ENCODE measurements at regions not wholly inside any gene's neighbourhood (a gene's known extent, or its start where the extent isn't known, plus 50 kb on each side); places are given as distances from the start of the nearest gene placed in this dataset.

DNA sequence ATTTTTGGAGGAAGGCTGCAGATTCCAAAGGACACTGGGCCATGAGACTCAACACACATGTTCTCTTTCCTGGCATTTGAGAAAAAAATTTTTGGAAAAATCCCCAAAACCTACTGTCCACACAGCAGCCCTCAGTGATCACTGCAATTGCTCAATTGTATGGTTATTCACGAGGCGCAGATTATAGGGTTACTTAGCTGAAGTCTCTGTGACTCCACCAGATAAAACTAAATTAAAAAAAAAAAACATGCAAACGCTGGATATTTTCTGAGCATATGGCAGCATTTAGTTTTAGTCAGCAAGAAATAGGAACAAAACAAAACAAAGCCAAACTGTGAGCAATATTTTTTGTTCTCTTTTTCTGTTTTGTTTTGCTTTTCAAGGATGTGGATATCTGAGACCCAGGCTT lies 83.8 kb upstream of the FAM20A start:
- Histone ChIP-seq H3K27ac (ENCODE audit: low read length, poor library complexity, severe bottlenecking) (no peak overlapping the region), H2BK5ac (ENCODE audit: low read depth, low read length, poor library complexity, severe bottlenecking) (no peak overlapping the region), H3K27me3 (ENCODE audit: control insufficient read depth in 1 of 2, insufficient read depth in 1 of 2, low read length in 2 of 2) (no peaks in the 10 kb centered on the region), H2AFZ (ENCODE audit: low read depth, low read length) (no peak overlapping the region), H3K4me2 (ENCODE audit: low read length, poor library complexity, severe bottlenecking) (no peak overlapping the region), H3K23ac (ENCODE audit: low read length in 2 of 2) (no peak overlapping the region), H4K8ac (ENCODE audit: low read length) (no peak overlapping the region), H3K4ac (ENCODE audit: low read depth in 1 of 2, low read length in 2 of 2) (no peak overlapping the region), H3K9me3 (ENCODE audit: control insufficient read depth, low read length) (no peaks in the 10 kb centered on the region), H3K36me3 (ENCODE audit: control insufficient read depth in 1 of 2, insufficient read depth in 2 of 2, low read depth in 1 of 2, low read length in 2 of 2) (no peaks in the 10 kb centered on the region), H3K4me3 (ENCODE audit: insufficient read depth in 1 of 2, low read depth in 1 of 2, low read length in 2 of 2) (no peak overlapping the region), H3K14ac (ENCODE audit: low read length in 2 of 2) (no peak overlapping the region), H3K18ac (ENCODE audit: low read depth in 1 of 2, low read length in 2 of 2) (no peak overlapping the region), H2BK12ac (ENCODE audit: low read length in 2 of 2) (no peak overlapping the region), H2BK120ac (ENCODE audit: low read depth, low read length) (no peak overlapping the region), H2AK5ac (ENCODE audit: low read length, severe bottlenecking) (no peak overlapping the region), H2BK15ac (ENCODE audit: low read depth, poor library complexity, severe bottlenecking) (no peak overlapping the region), H3K9ac (ENCODE audit: low read length) (peak overlapping the region; percentile 72), H3K4me1 (ENCODE audit: control insufficient read depth, insufficient read depth, low read depth, low read length) (peaks cover 3% of the 10 kb centered on the region), H3K79me1 (replicated peaks; ENCODE audit: low read length, poor library complexity, severe bottlenecking) (no peaks in the 10 kb centered on the region), H4K91ac (ENCODE audit: low read length) (no peak overlapping the region)
- 90% methylated on average over 2 of the region's 3 CpGs for WGBS
- DNase-seq = no peak

DNA sequence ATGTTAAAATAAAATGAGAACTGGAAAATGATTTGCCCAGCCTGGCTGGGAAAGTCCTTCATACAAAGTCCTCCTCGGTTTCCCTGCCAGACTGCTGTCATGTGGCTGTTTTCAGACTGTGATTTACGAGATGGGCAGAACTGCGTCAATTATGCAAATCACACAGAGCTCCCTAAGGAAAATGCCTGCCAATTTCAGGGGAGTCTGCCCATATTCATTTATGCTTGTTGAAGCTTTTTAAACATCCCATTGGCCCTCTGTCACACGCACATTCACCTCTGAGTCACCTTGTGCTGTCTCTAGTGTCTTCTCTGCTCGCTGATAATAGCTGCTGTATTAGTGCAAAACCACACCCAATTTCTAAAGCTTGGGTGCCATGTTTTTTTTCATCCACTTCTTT lies 81.7 kb upstream of the FAM20A start:
- Histone ChIP-seq H3K27ac (ENCODE audit: low read length, poor library complexity, severe bottlenecking) (no peak overlapping the region), H3K4me2 (ENCODE audit: low read length, poor library complexity, severe bottlenecking) (no peak overlapping the region), H2BK120ac (ENCODE audit: low read depth, low read length) (no peak overlapping the region), H3K14ac (ENCODE audit: low read length in 2 of 2) (no peak overlapping the region), H2AFZ (ENCODE audit: low read depth, low read length) (no peak overlapping the region), H4K8ac (ENCODE audit: low read length) (no peak overlapping the region), H3K4ac (ENCODE audit: low read depth in 1 of 2, low read length in 2 of 2) (no peak overlapping the region), H4K91ac (ENCODE audit: low read length) (no peak overlapping the region), H3K9me3 (ENCODE audit: control insufficient read depth, low read length) (no peaks in the 10 kb centered on the region), H3K4me3 (ENCODE audit: insufficient read depth in 1 of 2, low read depth in 1 of 2, low read length in 2 of 2) (no peak overlapping the region), H3K36me3 (ENCODE audit: control insufficient read depth in 1 of 2, insufficient read depth in 2 of 2, low read depth in 1 of 2, low read length in 2 of 2) (no peaks in the 10 kb centered on the region), H2BK15ac (ENCODE audit: low read depth, poor library complexity, severe bottlenecking) (no peak overlapping the region), H3K9ac (ENCODE audit: low read length) (no peak overlapping the region), H3K4me1 (ENCODE audit: control insufficient read depth, insufficient read depth, low read depth, low read length) (peaks cover 3% of the 10 kb centered on the region), H2BK5ac (ENCODE audit: low read depth, low read length, poor library complexity, severe bottlenecking) (no peak overlapping the region), H3K23ac (ENCODE audit: low read length in 2 of 2) (no peak overlapping the region), H3K27me3 (ENCODE audit: control insufficient read depth in 1 of 2, insufficient read depth in 1 of 2, low read length in 2 of 2) (no peaks in the 10 kb centered on the region), H2BK12ac (ENCODE audit: low read length in 2 of 2) (no peak overlapping the region), H3K18ac (ENCODE audit: low read depth in 1 of 2, low read length in 2 of 2) (peak overlapping the region in 1 of 2 experiments; percentile 34), H3K79me1 (replicated peaks; ENCODE audit: low read length, poor library complexity, severe bottlenecking) (no peaks in the 10 kb centered on the region), H2AK5ac (ENCODE audit: low read length, severe bottlenecking) (no peak overlapping the region)
- WGBS = 86% methylated on average over 4 of the region's 5 CpGs
- no peak for DNase-seq

DNA sequence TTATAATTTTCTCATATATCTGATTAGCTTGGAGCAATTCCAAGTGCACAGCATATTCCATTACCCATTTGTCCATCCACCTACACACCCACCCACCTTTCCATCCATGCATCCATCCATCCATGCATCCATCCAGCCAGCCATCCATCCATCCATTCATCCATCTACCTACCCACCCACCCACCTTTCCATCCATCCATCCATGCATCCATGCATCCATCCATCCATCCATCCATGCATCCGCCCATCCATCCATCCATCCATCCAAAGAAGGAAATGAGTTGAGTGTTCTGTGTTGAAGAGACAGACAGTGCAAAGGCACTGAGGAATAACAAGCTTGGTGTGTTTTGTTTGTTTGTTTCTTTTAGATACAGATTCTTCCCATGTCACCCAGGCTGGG lies 78.7 kb upstream of the FAM20A start:
- Histone ChIP-seq H2BK15ac (ENCODE audit: low read depth, poor library complexity, severe bottlenecking) (no peak overlapping the region), H2AFZ (ENCODE audit: low read depth, low read length) (no peak overlapping the region), H2BK12ac (ENCODE audit: low read length in 2 of 2) (no peak overlapping the region), H4K8ac (ENCODE audit: low read length) (no peak overlapping the region), H3K4me1 (ENCODE audit: control insufficient read depth, insufficient read depth, low read depth, low read length) (no peaks in the 10 kb centered on the region), H3K36me3 (ENCODE audit: control insufficient read depth in 1 of 2, insufficient read depth in 2 of 2, low read depth in 1 of 2, low read length in 2 of 2) (no peaks in the 10 kb centered on the region), H3K9me3 (ENCODE audit: control insufficient read depth, low read length) (no peaks in the 10 kb centered on the region), H2BK120ac (ENCODE audit: low read depth, low read length) (no peak overlapping the region), H4K91ac (ENCODE audit: low read length) (no peak overlapping the region), H3K18ac (ENCODE audit: low read depth in 1 of 2, low read length in 2 of 2) (no peak overlapping the region), H3K27ac (ENCODE audit: low read length, poor library complexity, severe bottlenecking) (no peak overlapping the region), H2BK5ac (ENCODE audit: low read depth, low read length, poor library complexity, severe bottlenecking) (no peak overlapping the region), H3K4me2 (ENCODE audit: low read length, poor library complexity, severe bottlenecking) (no peak overlapping the region), H3K9ac (ENCODE audit: low read length) (no peak overlapping the region), H3K14ac (ENCODE audit: low read length in 2 of 2) (no peak overlapping the region), H2AK5ac (ENCODE audit: low read length, severe bottlenecking) (no peak overlapping the region), H3K79me1 (replicated peaks; ENCODE audit: low read length, poor library complexity, severe bottlenecking) (no peaks in the 10 kb centered on the region), H3K4me3 (ENCODE audit: insufficient read depth in 1 of 2, low read depth in 1 of 2, low read length in 2 of 2) (no peak overlapping the region), H3K4ac (ENCODE audit: low read depth in 1 of 2, low read length in 2 of 2) (no peak overlapping the region), H3K23ac (ENCODE audit: low read length in 2 of 2) (no peak overlapping the region), H3K27me3 (ENCODE audit: control insufficient read depth in 1 of 2, insufficient read depth in 1 of 2, low read length in 2 of 2) (peaks cover 0 to 4% of the 10 kb centered on the region in 2 experiments)
- DNase-seq = no peak
- WGBS = no CpG with 5 or more reads among the region's 1 CpG

DNA sequence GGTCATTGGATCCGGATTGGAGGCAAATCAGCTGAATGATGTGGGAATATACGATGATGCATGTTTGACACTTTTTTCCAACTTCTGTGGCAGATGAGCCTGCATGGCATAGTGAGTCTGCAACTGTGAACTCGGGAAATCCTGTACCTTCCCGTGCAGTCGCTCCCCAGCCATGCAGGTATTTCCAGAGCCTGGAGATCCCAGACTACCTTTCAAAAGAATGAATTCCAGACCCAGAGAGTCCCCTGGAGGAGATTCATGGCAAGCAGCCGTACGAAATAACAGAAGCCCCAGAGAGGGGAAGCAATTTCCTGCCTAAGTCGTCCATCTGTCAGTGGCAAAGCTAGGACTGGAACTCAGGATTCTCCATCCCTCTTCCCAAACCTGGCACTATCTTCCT lies 75.7 kb upstream of the FAM20A start:
- no peaks in the 10 kb centered on the region for H3K4me1 ChIP-seq (ENCODE audit: control insufficient read depth, insufficient read depth, low read depth, low read length)
- H3K4me2 ChIP-seq (ENCODE audit: low read length, poor library complexity, severe bottlenecking) = no peak overlapping the region
- no peak overlapping the region for H3K4me3 ChIP-seq (ENCODE audit: insufficient read depth in 1 of 2, low read depth in 1 of 2, low read length in 2 of 2)
- peaks cover 0 to 13% of the 10 kb centered on the region in 2 experiments for H3K27me3 ChIP-seq (ENCODE audit: control insufficient read depth in 1 of 2, insufficient read depth in 1 of 2, low read length in 2 of 2)
- H3K9me3 ChIP-seq (ENCODE audit: control insufficient read depth, low read length) = no peaks in the 10 kb centered on the region
- no peak overlapping the region for H3K9ac ChIP-seq (ENCODE audit: low read length)
- no peak overlapping the region for H2AFZ ChIP-seq (ENCODE audit: low read depth, low read length)
- H4K91ac ChIP-seq (ENCODE audit: low read length) = no peak overlapping the region
- no peak overlapping the region for H2BK120ac ChIP-seq (ENCODE audit: low read depth, low read length)
- no peak for DNase-seq
- H2BK15ac ChIP-seq (ENCODE audit: low read depth, poor library complexity, severe bottlenecking) = no peak overlapping the region
- no peak overlapping the region for H2BK12ac ChIP-seq (ENCODE audit: low read length in 2 of 2)
- no peaks in the 10 kb centered on the region for H3K36me3 ChIP-seq (ENCODE audit: control insufficient read depth in 1 of 2, insufficient read depth in 2 of 2, low read depth in 1 of 2, low read length in 2 of 2)
- H3K18ac ChIP-seq (ENCODE audit: low read depth in 1 of 2, low read length in 2 of 2) = no peak overlapping the region
- 49% methylated on average over 8 of the region's 8 CpGs for WGBS
- H4K8ac ChIP-seq (ENCODE audit: low read length) = no peak overlapping the region
- no peak overlapping the region for H2BK5ac ChIP-seq (ENCODE audit: low read depth, low read length, poor library complexity, severe bottlenecking)
- H2AK5ac ChIP-seq (ENCODE audit: low read length, severe bottlenecking) = no peak overlapping the region
- no peaks in the 10 kb centered on the region for H3K79me1 ChIP-seq (replicated peaks; ENCODE audit: low read length, poor library complexity, severe bottlenecking)
- no peak overlapping the region for H3K23ac ChIP-seq (ENCODE audit: low read length in 2 of 2)
- H3K27ac ChIP-seq (ENCODE audit: low read length, poor library complexity, severe bottlenecking) = no peak overlapping the region
- no peak overlapping the region for H3K14ac ChIP-seq (ENCODE audit: low read length in 2 of 2)
- no peak overlapping the region for H3K4ac ChIP-seq (ENCODE audit: low read depth in 1 of 2, low read length in 2 of 2)

All from mesenchymal stem cell (in vitro differentiated cells and primary cell).